Prostate gland (tissue), 2 donors: ENCODE measurements at regions not wholly inside any gene's neighbourhood (a gene's known extent, or its start where the extent isn't known, plus 50 kb on each side); places are given as distances from the start of the nearest gene placed in this dataset.

ENCODE experiments used
- DNase-seq: peaks from one replicate; pipeline ENCODE4 v3.0.0-alpha.2; 2019; ENCODE audit warnings: low spot score
- H3K27ac ChIP-seq, 2 donors: fragments of 200-600 bp; sonication (generic); 2 replicates each; pipeline ENCODE4 v1.5.1; 2017 to 2019
- H3K27me3 ChIP-seq: fragments of 200-600 bp; sonication (generic); replicated peaks from 2 replicates; pipeline ENCODE4 v1.5.1; 2019; ENCODE audit not compliant: insufficient read depth
- H3K36me3 ChIP-seq, 2 donors: fragments of 200-600 bp; sonication (generic); 1 replicate in 1 of 2; 2 replicates in 1 of 2; pipeline versions ENCODE4 v1.5.1 to v1.8.1; 2017 to 2019
- H3K4me1 ChIP-seq: fragments of 200-600 bp; sonication (generic); replicated peaks from 2 replicates; pipeline ENCODE4 v1.5.1; 2019
- H3K4me3 ChIP-seq, 2 donors: fragments of 200-600 bp; sonication (generic); 2 replicates each; pipeline ENCODE4 v1.5.1; 2017 to 2019
- H3K9me3 ChIP-seq: fragments of 200-600 bp; sonication (generic); 2 replicates; pipeline ENCODE4 v1.5.1; 2017
- CTCF ChIP-seq, 4 experiments: fragments of 200-600 bp in 2 of 4; fragments of 450-650 bp in 2 of 4; sonication (generic) in 2 of 4; IDR thresholded peaks; 1 replicate in 3 of 4; 2 replicates in 1 of 4; pipeline ENCODE4 v1.5.1; 2016 to 2019; ENCODE audit warnings: antibody characterized with exemption in 4 of 4, mild to moderate bottlenecking in 2 of 4, moderate library complexity in 2 of 4
- POLR2A ChIP-seq: fragments of 450-650 bp; IDR thresholded peaks from one replicate; pipeline ENCODE4 v1.6.1; 2016; ENCODE audit warnings: antibody characterized with exemption, mild to moderate bottlenecking
- POLR2AphosphoS5 ChIP-seq: sonication (generic); formaldehyde crosslinking; IDR thresholded peaks from one replicate; pipeline ENCODE4 v1.6.1; 2017; ENCODE audit warnings: antibody characterized with exemption
- WGBS: methylation state at CpG from one replicate; pipeline ENCODE4 v1.1.5; 2018; 5-methylcytosine and 5-hydroxymethylcytosine counted together
- intact Hi-C: fragments of 100-400 bp; cut with DNase I; formaldehyde crosslinking; loops from one replicate; pipeline ENCODE4 v1.14.2; 2022

- H3K27ac ChIP-seq, result no peak overlapping the region
- no peak for DNase-seq
- no peak overlapping the region for H3K4me3 ChIP-seq
- no peaks in the 10 kb centered on the region for H3K9me3 ChIP-seq
- no peaks in the 10 kb centered on the region for H3K36me3 ChIP-seq
- H3K27me3 ChIP-seq, result no peaks in the 10 kb centered on the region
- no peaks in the 10 kb centered on the region for H3K4me1 ChIP-seq
- WGBS, result 48% methylated on average over 8 of the region's 8 CpGs
- intact Hi-C loops, result no loop called here
- TF ChIP-seq POLR2AphosphoS5, result no peak
These were observed 627.0 kb upstream of the FBXO33 start for GRCh38 chr14:40058901-40059897.

GRCh38 chr14:40053416-40053815 is 621.2 kb upstream of the FBXO33 start:
- intact Hi-C loops, result no loop called here
- Histone ChIP-seq H3K4me3 (no peak overlapping the region), H3K9me3 (no peaks in the 10 kb centered on the region), H3K36me3 (no peaks in the 10 kb centered on the region), H3K27ac (no peak overlapping the region), H3K4me1 (no peaks in the 10 kb centered on the region), H3K27me3 (no peaks in the 10 kb centered on the region)
- 57% methylated on average over 2 of the region's 2 CpGs for WGBS
- DNase-seq, result no peak
- TF ChIP-seq POLR2A (no peak), CTCF (IDR thresholded peaks at IDR 0.05) (no peak), POLR2AphosphoS5 (no peak)

GRCh38 chr14:40028991-40029390 is 596.8 kb upstream of the FBXO33 start:
- Histone ChIP-seq H3K27me3 (no peaks in the 10 kb centered on the region), H3K4me3 (no peak overlapping the region), H3K9me3 (no peaks in the 10 kb centered on the region), H3K27ac (no peak overlapping the region), H3K4me1 (no peaks in the 10 kb centered on the region), H3K36me3 (no peaks in the 10 kb centered on the region)
- WGBS, result 56% methylated on average over 3 of the region's 3 CpGs
- TF ChIP-seq CTCF (IDR thresholded peaks at IDR 0.05) (no peak), POLR2AphosphoS5 (no peak), POLR2A (no peak)
- intact Hi-C loops, result no loop called here
- DNase-seq, result no peak

GRCh38 chr14:40025101-40025500 is 592.9 kb upstream of the FBXO33 start:
- Histone ChIP-seq H3K27ac (no peak overlapping the region), H3K4me3 (no peak overlapping the region), H3K36me3 (no peaks in the 10 kb centered on the region), H3K4me1 (no peaks in the 10 kb centered on the region), H3K27me3 (no peaks in the 10 kb centered on the region), H3K9me3 (no peaks in the 10 kb centered on the region)
- TF ChIP-seq POLR2AphosphoS5, result no peak
- no peak for TF ChIP-seq CTCF (IDR thresholded peaks at IDR 0.05)
- no peak for TF ChIP-seq POLR2A
- intact Hi-C loops, result no loop called here
- no peak for DNase-seq
- WGBS, result 87% methylated on average over 2 of the region's 2 CpGs

- no peaks in the 10 kb centered on the region for H3K4me1 ChIP-seq
- H3K4me3 ChIP-seq, result no peak overlapping the region
- intact Hi-C loops, result no loop called here
- no peaks in the 10 kb centered on the region for H3K27me3 ChIP-seq
- H3K36me3 ChIP-seq, result no peaks in the 10 kb centered on the region
- H3K9me3 ChIP-seq, result no peaks in the 10 kb centered on the region
- no peak overlapping the region for H3K27ac ChIP-seq
- 74% methylated on average over 3 of the region's 3 CpGs for WGBS
- DNase-seq, result no peak
- TF ChIP-seq CTCF (IDR thresholded peaks at IDR 0.05) (no peak), POLR2A (no peak), POLR2AphosphoS5 (no peak)
These were observed 578.7 kb upstream of the FBXO33 start for GRCh38 chr14:40010961-40011360.
